ENCODE measurements at regions not wholly inside any gene's neighbourhood (a gene's known extent, or its start where the extent isn't known, plus 50 kb on each side); places are given as distances from the start of the nearest gene placed in this dataset.

GRCh38 chr17:62167076-62167475 is 102.0 kb upstream of the MED13 start:
- DNase-seq = no peak
- H3K27ac ChIP-seq (ENCODE audit: insufficient read depth in 1 of 2, low read depth in 1 of 2, low read length in 2 of 2, poor library complexity in 1 of 2, severe bottlenecking in 2 of 2) = no peak overlapping the region
- H3K36me3 ChIP-seq (ENCODE audit: control insufficient read depth in 4 of 4, insufficient read depth in 4 of 4, low read length in 3 of 4) = no peaks in the 10 kb centered on the region
- WGBS (ENCODE audit: insufficient coverage) = no CpG with 5 or more reads among the region's 2 CpGs
- ChIA-PET CTCF (no interaction called here), POLR2A (no interaction called here)
- H3K27me3 ChIP-seq (replicated peaks in 2 of 5; ENCODE audit: control insufficient read depth in 4 of 5, insufficient read depth in 5 of 5, low read length in 4 of 5) = no peaks in the 10 kb centered on the region
- H3K4me3 ChIP-seq (ENCODE audit: control insufficient read depth in 1 of 7, extremely low read depth in 1 of 7, insufficient read depth in 4 of 7, low read depth in 2 of 7, low read length in 6 of 7) = no peak overlapping the region
- H3K9me3 ChIP-seq (ENCODE audit: control extremely low read depth in 1 of 5, control insufficient read depth in 4 of 5, insufficient read depth in 2 of 5, low read depth in 1 of 5, low read length in 4 of 5) = no peaks in the 10 kb centered on the region
- H3K4me1 ChIP-seq (ENCODE audit: control extremely low read depth in 1 of 4, control insufficient read depth in 4 of 4, insufficient read depth in 4 of 4, low read length in 3 of 4) = no peaks in the 10 kb centered on the region

GRCh38 chr17:62164747-62165722 is 100.0 kb upstream of the MED13 start:
- WGBS (ENCODE audit: insufficient coverage) = 63% methylated on average over 1 of the region's 3 CpGs
- no peak for DNase-seq
- CTCF ChIA-PET = no interaction called here
- H3K4me1 ChIP-seq (ENCODE audit: control extremely low read depth in 1 of 4, control insufficient read depth in 4 of 4, insufficient read depth in 4 of 4, low read length in 3 of 4) = no peaks in the 10 kb centered on the region
- H3K27me3 ChIP-seq (replicated peaks in 2 of 5; ENCODE audit: control insufficient read depth in 4 of 5, insufficient read depth in 5 of 5, low read length in 4 of 5) = no peaks in the 10 kb centered on the region
- H3K27ac ChIP-seq (ENCODE audit: insufficient read depth in 1 of 2, low read depth in 1 of 2, low read length in 2 of 2, poor library complexity in 1 of 2, severe bottlenecking in 2 of 2) = no peak overlapping the region
- POLR2A ChIA-PET = no interaction called here
- no peak overlapping the region for H3K4me3 ChIP-seq (ENCODE audit: control insufficient read depth in 1 of 7, extremely low read depth in 1 of 7, insufficient read depth in 4 of 7, low read depth in 2 of 7, low read length in 6 of 7)
- H3K36me3 ChIP-seq (ENCODE audit: control insufficient read depth in 4 of 4, insufficient read depth in 4 of 4, low read length in 3 of 4) = no peaks in the 10 kb centered on the region
- H3K9me3 ChIP-seq (ENCODE audit: control extremely low read depth in 1 of 5, control insufficient read depth in 4 of 5, insufficient read depth in 2 of 5, low read depth in 1 of 5, low read length in 4 of 5) = no peaks in the 10 kb centered on the region

GRCh38 chr17:62163847-62164246 is 98.8 kb upstream of the MED13 start:
- Histone ChIP-seq H3K9me3 (ENCODE audit: control extremely low read depth in 1 of 5, control insufficient read depth in 4 of 5, insufficient read depth in 2 of 5, low read depth in 1 of 5, low read length in 4 of 5) (no peaks in the 10 kb centered on the region), H3K4me3 (ENCODE audit: control insufficient read depth in 1 of 7, extremely low read depth in 1 of 7, insufficient read depth in 4 of 7, low read depth in 2 of 7, low read length in 6 of 7) (no peak overlapping the region), H3K27ac (ENCODE audit: insufficient read depth in 1 of 2, low read depth in 1 of 2, low read length in 2 of 2, poor library complexity in 1 of 2, severe bottlenecking in 2 of 2) (no peak overlapping the region), H3K4me1 (ENCODE audit: control extremely low read depth in 1 of 4, control insufficient read depth in 4 of 4, insufficient read depth in 4 of 4, low read length in 3 of 4) (no peaks in the 10 kb centered on the region), H3K27me3 (replicated peaks in 2 of 5; ENCODE audit: control insufficient read depth in 4 of 5, insufficient read depth in 5 of 5, low read length in 4 of 5) (no peaks in the 10 kb centered on the region), H3K36me3 (ENCODE audit: control insufficient read depth in 4 of 4, insufficient read depth in 4 of 4, low read length in 3 of 4) (no peaks in the 10 kb centered on the region)
- WGBS (ENCODE audit: insufficient coverage) = 96% methylated on average over 3 of the region's 3 CpGs
- DNase-seq = no peak
- CTCF ChIA-PET = no interaction called here
- POLR2A ChIA-PET = no interaction called here

GRCh38 chr17:62162898-62163297 is 97.8 kb upstream of the MED13 start:
- H3K27ac ChIP-seq (ENCODE audit: insufficient read depth in 1 of 2, low read depth in 1 of 2, low read length in 2 of 2, poor library complexity in 1 of 2, severe bottlenecking in 2 of 2) = no peak overlapping the region
- WGBS (ENCODE audit: insufficient coverage) = 100% methylated on average over 1 of the region's 3 CpGs
- H3K27me3 ChIP-seq (replicated peaks in 2 of 5; ENCODE audit: control insufficient read depth in 4 of 5, insufficient read depth in 5 of 5, low read length in 4 of 5) = no peaks in the 10 kb centered on the region
- H3K9me3 ChIP-seq (ENCODE audit: control extremely low read depth in 1 of 5, control insufficient read depth in 4 of 5, insufficient read depth in 2 of 5, low read depth in 1 of 5, low read length in 4 of 5) = no peaks in the 10 kb centered on the region
- POLR2A ChIA-PET = no interaction called here
- no peaks in the 10 kb centered on the region for H3K36me3 ChIP-seq (ENCODE audit: control insufficient read depth in 4 of 4, insufficient read depth in 4 of 4, low read length in 3 of 4)
- no peaks in the 10 kb centered on the region for H3K4me1 ChIP-seq (ENCODE audit: control extremely low read depth in 1 of 4, control insufficient read depth in 4 of 4, insufficient read depth in 4 of 4, low read length in 3 of 4)
- no peak overlapping the region for H3K4me3 ChIP-seq (ENCODE audit: control insufficient read depth in 1 of 7, extremely low read depth in 1 of 7, insufficient read depth in 4 of 7, low read depth in 2 of 7, low read length in 6 of 7)
- CTCF ChIA-PET = no interaction called here
- DNase-seq = no peak

- Histone ChIP-seq H3K9me3 (ENCODE audit: control extremely low read depth in 1 of 5, control insufficient read depth in 4 of 5, insufficient read depth in 2 of 5, low read depth in 1 of 5, low read length in 4 of 5) (no peaks in the 10 kb centered on the region), H3K4me1 (ENCODE audit: control extremely low read depth in 1 of 4, control insufficient read depth in 4 of 4, insufficient read depth in 4 of 4, low read length in 3 of 4) (no peaks in the 10 kb centered on the region), H3K27ac (ENCODE audit: insufficient read depth in 1 of 2, low read depth in 1 of 2, low read length in 2 of 2, poor library complexity in 1 of 2, severe bottlenecking in 2 of 2) (no peak overlapping the region), H3K27me3 (replicated peaks in 2 of 5; ENCODE audit: control insufficient read depth in 4 of 5, insufficient read depth in 5 of 5, low read length in 4 of 5) (no peaks in the 10 kb centered on the region), H3K36me3 (ENCODE audit: control insufficient read depth in 4 of 4, insufficient read depth in 4 of 4, low read length in 3 of 4) (no peaks in the 10 kb centered on the region), H3K4me3 (ENCODE audit: control insufficient read depth in 1 of 7, extremely low read depth in 1 of 7, insufficient read depth in 4 of 7, low read depth in 2 of 7, low read length in 6 of 7) (no peak overlapping the region)
- ChIA-PET POLR2A (no interaction called here), CTCF (no interaction called here)
- DNase-seq = no peak
- WGBS (ENCODE audit: insufficient coverage) = 90% methylated on average over 6 of the region's 6 CpGs
Observed at GRCh38 chr17:62161405-62162148, 96.5 kb upstream of the MED13 start.

GRCh38 chr17:62160816-62161215 is 95.7 kb upstream of the MED13 start:
- H3K9me3 ChIP-seq (ENCODE audit: control extremely low read depth in 1 of 5, control insufficient read depth in 4 of 5, insufficient read depth in 2 of 5, low read depth in 1 of 5, low read length in 4 of 5) = no peaks in the 10 kb centered on the region
- no peak for DNase-seq
- no peaks in the 10 kb centered on the region for H3K36me3 ChIP-seq (ENCODE audit: control insufficient read depth in 4 of 4, insufficient read depth in 4 of 4, low read length in 3 of 4)
- ChIA-PET CTCF (no interaction called here), POLR2A (no interaction called here)
- H3K4me1 ChIP-seq (ENCODE audit: control extremely low read depth in 1 of 4, control insufficient read depth in 4 of 4, insufficient read depth in 4 of 4, low read length in 3 of 4) = no peaks in the 10 kb centered on the region
- no peaks in the 10 kb centered on the region for H3K27me3 ChIP-seq (replicated peaks in 2 of 5; ENCODE audit: control insufficient read depth in 4 of 5, insufficient read depth in 5 of 5, low read length in 4 of 5)
- H3K27ac ChIP-seq (ENCODE audit: insufficient read depth in 1 of 2, low read depth in 1 of 2, low read length in 2 of 2, poor library complexity in 1 of 2, severe bottlenecking in 2 of 2) = no peak overlapping the region
- H3K4me3 ChIP-seq (ENCODE audit: control insufficient read depth in 1 of 7, extremely low read depth in 1 of 7, insufficient read depth in 4 of 7, low read depth in 2 of 7, low read length in 6 of 7) = no peak overlapping the region

- WGBS (ENCODE audit: insufficient coverage) = 100% methylated on average over 1 of the region's 2 CpGs
- POLR2A ChIA-PET = no interaction called here
Observed at GRCh38 chr17:62159994-62160393, 94.9 kb upstream of the MED13 start.

More at GRCh38 chr17:62159994-62160393, 94.9 kb upstream of the MED13 start:
- CTCF ChIA-PET = no interaction called here
- no peaks in the 10 kb centered on the region for H3K36me3 ChIP-seq (ENCODE audit: control insufficient read depth in 4 of 4, insufficient read depth in 4 of 4, low read length in 3 of 4)
- H3K27ac ChIP-seq (ENCODE audit: insufficient read depth in 1 of 2, low read depth in 1 of 2, low read length in 2 of 2, poor library complexity in 1 of 2, severe bottlenecking in 2 of 2) = no peak overlapping the region
- H3K9me3 ChIP-seq (ENCODE audit: control extremely low read depth in 1 of 5, control insufficient read depth in 4 of 5, insufficient read depth in 2 of 5, low read depth in 1 of 5, low read length in 4 of 5) = no peaks in the 10 kb centered on the region
- no peaks in the 10 kb centered on the region for H3K27me3 ChIP-seq (replicated peaks in 2 of 5; ENCODE audit: control insufficient read depth in 4 of 5, insufficient read depth in 5 of 5, low read length in 4 of 5)
- no peaks in the 10 kb centered on the region for H3K4me1 ChIP-seq (ENCODE audit: control extremely low read depth in 1 of 4, control insufficient read depth in 4 of 4, insufficient read depth in 4 of 4, low read length in 3 of 4)
- no peak overlapping the region for H3K4me3 ChIP-seq (ENCODE audit: control insufficient read depth in 1 of 7, extremely low read depth in 1 of 7, insufficient read depth in 4 of 7, low read depth in 2 of 7, low read length in 6 of 7)
- no peak for DNase-seq
